ENCODE measurements at regions not wholly inside any gene's neighbourhood (a gene's known extent, or its start where the extent isn't known, plus 50 kb on each side); places are given as distances from the start of the nearest gene placed in this dataset.

- Histone ChIP-seq H3K36me3 (ENCODE audit: low read depth) (no peaks in the 10 kb centered on the region), H3K4me1 (ENCODE audit: low read depth) (no peaks in the 10 kb centered on the region), H3K9me3 (no peaks in the 10 kb centered on the region), H3K4me3 (no peak overlapping the region)
- ATAC-seq = no peak
- intact Hi-C loops (cut with DNase I, micrococcal nuclease) = no loop called here
- DNase-seq = no peak
- TF ChIP-seq, protein P1, sequence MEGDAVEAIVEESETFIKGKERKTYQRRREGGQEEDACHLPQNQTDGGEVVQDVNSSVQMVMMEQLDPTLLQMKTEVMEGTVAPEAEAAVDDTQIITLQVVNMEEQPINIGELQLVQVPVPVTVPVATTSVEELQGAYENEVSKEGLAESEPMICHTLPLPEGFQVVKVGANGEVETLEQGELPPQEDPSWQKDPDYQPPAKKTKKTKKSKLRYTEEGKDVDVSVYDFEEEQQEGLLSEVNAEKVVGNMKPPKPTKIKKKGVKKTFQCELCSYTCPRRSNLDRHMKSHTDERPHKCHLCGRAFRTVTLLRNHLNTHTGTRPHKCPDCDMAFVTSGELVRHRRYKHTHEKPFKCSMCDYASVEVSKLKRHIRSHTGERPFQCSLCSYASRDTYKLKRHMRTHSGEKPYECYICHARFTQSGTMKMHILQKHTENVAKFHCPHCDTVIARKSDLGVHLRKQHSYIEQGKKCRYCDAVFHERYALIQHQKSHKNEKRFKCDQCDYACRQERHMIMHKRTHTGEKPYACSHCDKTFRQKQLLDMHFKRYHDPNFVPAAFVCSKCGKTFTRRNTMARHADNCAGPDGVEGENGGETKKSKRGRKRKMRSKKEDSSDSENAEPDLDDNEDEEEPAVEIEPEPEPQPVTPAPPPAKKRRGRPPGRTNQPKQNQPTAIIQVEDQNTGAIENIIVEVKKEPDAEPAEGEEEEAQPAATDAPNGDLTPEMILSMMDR (IDR thresholded peaks at IDR 0.05) = no peak
Measured at GRCh38 chr15:93608643-93609148, 519.7 kb upstream of the RGMA start.

DNA sequence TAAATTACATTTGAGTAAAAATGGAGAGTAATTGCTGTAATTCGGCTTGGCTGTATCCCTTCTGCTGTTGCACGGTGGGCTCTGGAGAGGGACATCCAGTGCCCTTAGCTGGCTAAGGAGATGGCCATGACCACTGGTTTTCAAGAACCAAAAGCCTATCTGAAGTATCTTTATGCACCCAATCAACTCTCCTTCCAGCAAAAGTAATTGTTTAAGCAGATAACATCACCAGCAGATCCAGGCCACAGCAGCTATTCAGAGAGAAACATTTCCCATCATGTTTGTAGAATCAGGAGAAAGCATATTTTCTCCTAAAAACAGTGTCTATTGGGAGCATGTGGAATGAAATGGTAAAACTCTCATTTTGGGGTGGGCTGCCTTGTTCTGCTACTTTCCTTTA, 514.5 kb upstream of the RGMA start:
- no peak for ATAC-seq
- intact Hi-C loops (cut with DNase I, micrococcal nuclease) = no loop called here
- H3K9me3 ChIP-seq = no peaks in the 10 kb centered on the region
- H3K4me3 ChIP-seq = no peak overlapping the region
- H3K36me3 ChIP-seq (ENCODE audit: low read depth) = no peaks in the 10 kb centered on the region
- no peaks in the 10 kb centered on the region for H3K4me1 ChIP-seq (ENCODE audit: low read depth)
- TF ChIP-seq, protein P1 (IDR thresholded peaks at IDR 0.05) = no peak
- no peak for DNase-seq

DNA sequence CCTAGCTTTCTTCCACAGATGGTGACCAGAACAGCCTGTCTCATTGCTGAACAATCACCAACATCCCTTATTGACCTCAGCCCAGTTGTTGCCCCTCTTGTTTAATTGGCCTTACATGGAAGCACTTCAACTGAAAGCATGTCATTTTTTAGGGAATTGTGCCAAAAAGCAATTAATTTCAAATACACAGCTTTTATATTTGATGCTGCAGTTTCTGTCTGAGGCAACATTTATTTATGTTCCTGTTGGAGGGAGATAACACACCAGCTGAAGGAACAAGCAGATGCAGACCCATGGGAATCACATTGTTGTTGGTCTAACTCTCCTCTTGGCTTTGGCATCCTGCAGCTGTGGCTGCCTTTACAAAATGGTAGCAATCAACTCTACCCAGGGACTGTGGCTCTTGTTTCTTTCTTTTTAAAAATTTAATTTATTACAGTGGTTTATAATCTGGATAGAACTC, 498.1 kb upstream of the RGMA start:
- no peak overlapping the region for H3K4me3 ChIP-seq
- intact Hi-C loops (cut with DNase I, micrococcal nuclease) = no loop called here
- ATAC-seq (no peak), DNase-seq (no peak)
- H3K36me3 ChIP-seq (ENCODE audit: low read depth) = no peaks in the 10 kb centered on the region
- H3K9me3 ChIP-seq = no peaks in the 10 kb centered on the region
- no peaks in the 10 kb centered on the region for H3K4me1 ChIP-seq (ENCODE audit: low read depth)
- TF ChIP-seq, protein P1 (IDR thresholded peaks at IDR 0.05) = no peak

GRCh38 chr15:93585012-93585411, 496.0 kb upstream of the RGMA start:
- Histone ChIP-seq H3K9me3 (no peaks in the 10 kb centered on the region), H3K4me1 (ENCODE audit: low read depth) (no peaks in the 10 kb centered on the region), H3K36me3 (ENCODE audit: low read depth) (no peaks in the 10 kb centered on the region), H3K4me3 (no peak overlapping the region)
- intact Hi-C loops (cut with DNase I, micrococcal nuclease) = no loop called here
- DNase-seq (no peak), ATAC-seq (no peak)
- TF ChIP-seq, protein P1 (IDR thresholded peaks at IDR 0.05) = no peak

DNA sequence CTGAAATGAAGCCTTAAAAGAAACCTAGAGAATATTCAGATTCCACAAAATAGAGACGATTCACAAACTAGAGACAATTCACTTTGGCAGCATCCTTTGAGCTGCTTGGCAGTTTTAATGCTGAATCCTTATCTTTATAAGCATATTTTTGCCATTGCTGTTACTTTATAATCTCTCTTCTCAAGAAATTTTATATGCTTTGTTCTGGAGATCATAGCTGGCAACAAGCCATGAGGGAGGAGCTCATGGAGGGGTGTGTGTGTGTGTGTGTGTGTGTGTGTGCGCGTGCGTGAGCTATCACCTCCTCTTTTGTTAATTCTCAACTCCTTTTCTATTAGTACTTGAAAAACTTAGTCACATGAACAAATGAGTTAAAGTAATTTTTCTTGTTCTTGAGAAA, 495.0 kb upstream of the RGMA start:
- intact Hi-C loops (cut with DNase I, micrococcal nuclease) = no loop called here
- Histone ChIP-seq H3K4me3 (no peak overlapping the region), H3K4me1 (ENCODE audit: low read depth) (no peaks in the 10 kb centered on the region), H3K36me3 (ENCODE audit: low read depth) (no peaks in the 10 kb centered on the region), H3K9me3 (no peaks in the 10 kb centered on the region)
- TF ChIP-seq, protein P1 (IDR thresholded peaks at IDR 0.05) = no peak
- DNase-seq = peak in 1 of 3 donors; percentile 5
- ATAC-seq = no peak

GRCh38 chr15:93583552-93583951, 494.5 kb upstream of the RGMA start:
- no peak for DNase-seq

More at GRCh38 chr15:93583552-93583951, 494.5 kb upstream of the RGMA start:
- ATAC-seq = no peak
- intact Hi-C loops (cut with DNase I, micrococcal nuclease) = no loop called here
- no peaks in the 10 kb centered on the region for H3K4me1 ChIP-seq (ENCODE audit: low read depth)
- no peaks in the 10 kb centered on the region for H3K9me3 ChIP-seq
- no peak overlapping the region for H3K4me3 ChIP-seq
- TF ChIP-seq, protein P1 (IDR thresholded peaks at IDR 0.05) = no peak
- H3K36me3 ChIP-seq (ENCODE audit: low read depth) = no peaks in the 10 kb centered on the region

Measured in mucosa of descending colon (tissue), 3 donors.